HepG2 (cell line): ENCODE measurements at regions not wholly inside any gene's neighbourhood (a gene's known extent, or its start where the extent isn't known, plus 50 kb on each side); places are given as distances from the start of the nearest gene placed in this dataset.

Experiments
- ATAC-seq: fragments of 200-7000 bp; cut with Tn5 transposase; 3 replicates; pipeline ENCODE4 v1.9.1; 2020; ENCODE audit warnings: mild to moderate bottlenecking, moderate library complexity
- BruUV-seq: library from RNA; stranded (reverse); fragments of 400-500 nt; replicated peaks from 2 replicates; lab custom pipeline; 2021; lab: Mats Ljungman, UMichigan
- CTCF ChIA-PET: fragments of 300-600 bp; formaldehyde crosslinking; extraction: SDS; loops from one replicate; lab custom pipeline; 2021; ENCODE audit warnings: low total read pairs, inconsistent platforms, low intra/inter-chr PET ratio; lab: Yijun Ruan, JAX
- POLR2A ChIA-PET: fragments of 350-600 bp; sonication (Branson Sonifier 250); formaldehyde crosslinking; loops from one replicate; lab custom pipeline; 2020; ENCODE audit warnings: antibody characterized with exemption, inconsistent platforms; lab: Yijun Ruan, JAX
- DNase-seq: peaks from one replicate; pipeline ENCODE4 v3.0.0-alpha.2; 2015; ENCODE audit warnings: low spot score
- FAIRE-seq: peaks from 3 replicates; lab custom pipeline; 2011; peaks lifted over from hg19 to GRCh38; lab: Jason Lieb, UNC
- H2AFZ ChIP-seq: one replicate; pipeline ENCODE4 v1.6.1; 2011; ENCODE audit warnings: low read length, inconsistent platforms
- H3K27ac ChIP-seq: fragments of 300-600 bp; 3 replicates; pipeline ENCODE4 v1.8.0; 2011; ENCODE audit warnings: mixed run types, mild to moderate bottlenecking, mixed read lengths, low read length, inconsistent platforms; ENCODE audit not compliant: insufficient read depth; ENCODE audit errors: extremely low read length
- H3K27me3 ChIP-seq, 2 experiments: fragments of 200-600 bp in 1 of 2; 2 replicates in 1 of 2; 3 replicates in 1 of 2; pipeline versions ENCODE4 v1.6.0 to v1.8.0; 2011; ENCODE audit warnings: low read length in 2 of 2, mild to moderate bottlenecking in 2 of 2, moderate library complexity in 2 of 2, inconsistent platforms in 1 of 2; ENCODE audit not compliant: insufficient read depth in 2 of 2, control insufficient read depth in 1 of 2
- H3K36me3 ChIP-seq, 2 experiments: fragments of 200-600 bp in 1 of 2; replicated peaks in 1 of 2; 2 replicates in 1 of 2; 3 replicates in 1 of 2; pipeline versions ENCODE4 v1.5.1 to v1.8.0; 2011; ENCODE audit warnings: low read length in 2 of 2, inconsistent platforms in 1 of 2; ENCODE audit not compliant: insufficient read depth in 2 of 2, control insufficient read depth in 1 of 2
- H3K4me1 ChIP-seq: 2 replicates; pipeline ENCODE4 v1.5.1; 2012; ENCODE audit warnings: low read length, inconsistent platforms; ENCODE audit not compliant: insufficient read depth
- H3K4me2 ChIP-seq: 2 replicates; pipeline ENCODE4 v1.6.0; 2011; ENCODE audit warnings: low read depth, low read length, inconsistent platforms
- H3K4me3 ChIP-seq, 3 experiments: fragments of 200-600 bp in 1 of 3; sonication (generic), shearing (Covaris generic) in 1 of 3; replicated peaks in 1 of 3; 2 replicates each; pipeline ENCODE4 v1.5.1; 2011 to 2016; ENCODE audit warnings: low read length in 3 of 3, inconsistent platforms in 2 of 3, low read depth in 2 of 3, mild to moderate bottlenecking in 2 of 3, control low read depth in 1 of 3, mixed read lengths in 1 of 3; ENCODE audit not compliant: insufficient read depth in 1 of 3
- H3K79me2 ChIP-seq: one replicate; pipeline ENCODE4 v1.6.1; 2011; ENCODE audit warnings: low read length, inconsistent platforms; ENCODE audit not compliant: insufficient read depth
- H3K9ac ChIP-seq: 2 replicates; pipeline ENCODE4 v1.6.0; 2011; ENCODE audit warnings: mild to moderate bottlenecking, low read depth, low read length, inconsistent platforms; ENCODE audit not compliant: insufficient read depth
- H3K9me3 ChIP-seq: 2 replicates; pipeline ENCODE4 v1.5.1; 2012; ENCODE audit warnings: mild to moderate bottlenecking, low read length
- H4K20me1 ChIP-seq: 2 replicates; pipeline ENCODE4 v1.6.0; 2011; ENCODE audit warnings: inconsistent platforms, mild to moderate bottlenecking, low read length, moderate library complexity; ENCODE audit not compliant: insufficient read depth
- FOXJ3 ChIP-seq: sonication (generic); formaldehyde crosslinking; IDR thresholded peaks from 2 replicates; pipeline ENCODE4 v1.4.0; 2020; ENCODE audit warnings: missing genetic modification reagents, mild to moderate bottlenecking, borderline replicate concordance
- NR0B2 ChIP-seq: sonication (generic); formaldehyde crosslinking; IDR thresholded peaks from 2 replicates; pipeline ENCODE4 v1.4.0; 2020; ENCODE audit warnings: mild to moderate bottlenecking, missing genetic modification reagents
- SNRNP70 ChIP-seq: fragments of 200-400 bp; formaldehyde crosslinking; IDR thresholded peaks from 2 replicates; pipeline ENCODE4 v1.6.1; 2017; ENCODE audit warnings: mild to moderate bottlenecking, low read depth, low read length, moderate library complexity
- ZFP62 ChIP-seq: sonication (generic); formaldehyde crosslinking; IDR thresholded peaks from 2 replicates; pipeline ENCODE4 v1.4.0; 2020; ENCODE audit warnings: missing genetic modification reagents
- ZNF251 ChIP-seq: sonication (generic); formaldehyde crosslinking; IDR thresholded peaks from 2 replicates; pipeline ENCODE4 v1.9.0; 2021; ENCODE audit warnings: mild to moderate bottlenecking, missing genetic modification reagents
- ZSCAN21 ChIP-seq: sonication (generic); formaldehyde crosslinking; IDR thresholded peaks from 2 replicates; pipeline ENCODE4 v1.8.0; 2022; ENCODE audit warnings: mild to moderate bottlenecking, missing genetic modification reagents, moderate library complexity, borderline replicate concordance
- WGBS: methylation state at CpG from one replicate; pipeline ENCODE4 v1.1.6; 2017; ENCODE audit warnings: low lambda C conversion rate; 5-methylcytosine and 5-hydroxymethylcytosine counted together
- in situ Hi-C: cut with HindIII; loops from 2 replicates; pipeline ENCODE4 v1.10.0; 2017; ENCODE audit warnings: low pct_unique_long_range_greater_than_20kb; ENCODE audit not compliant: extremely low pct_ligation_motif_present
- intact Hi-C: fragments of 100-400 bp; cut with micrococcal nuclease; formaldehyde crosslinking; loops from one replicate; pipeline ENCODE4 v1.10.0; 2022; ENCODE audit not compliant: unreplicated experiment
- TF ChIP-seq, protein P1 (sequence below): sonication (generic); formaldehyde crosslinking; IDR thresholded peaks from 2 replicates; pipeline ENCODE4 v1.4.0; 2020; ENCODE audit warnings: missing genetic modification reagents, borderline replicate concordance
- TF ChIP-seq, protein P2 (sequence below): sonication (generic); formaldehyde crosslinking; IDR thresholded peaks from 2 replicates; pipeline ENCODE4 v1.5.0; 2020; ENCODE audit warnings: missing genetic modification reagents

DNA sequence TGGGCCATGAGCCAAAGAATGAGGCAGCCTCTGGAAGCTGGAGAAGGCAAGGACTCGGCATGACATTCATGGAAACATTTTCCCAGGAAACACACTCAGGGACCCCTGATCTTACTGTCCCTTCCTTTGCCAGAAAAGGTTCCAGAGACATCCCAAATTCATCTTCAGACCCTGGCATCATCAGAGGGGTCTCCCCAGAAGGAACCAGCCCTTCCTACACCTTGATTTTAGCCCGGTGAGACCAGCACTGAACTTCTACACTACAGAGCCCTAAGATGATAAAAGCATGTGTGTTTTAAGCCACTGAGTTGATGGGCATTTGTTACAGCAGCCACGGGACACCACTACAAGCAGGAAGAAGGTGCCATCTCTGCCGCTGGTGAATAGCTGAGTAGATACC, 262.3 kb downstream of the C16orf95 start (continued):
- TF ChIP-seq ZFP62 (CRISPR knock-in tag) (no peak), ZNF251 (CRISPR knock-in tag) (no peak), SNRNP70 (no peak), FOXJ3 (CRISPR knock-in tag) (no peak), NR0B2 (CRISPR knock-in tag) (no peak)
- TF ChIP-seq, protein P1, sequence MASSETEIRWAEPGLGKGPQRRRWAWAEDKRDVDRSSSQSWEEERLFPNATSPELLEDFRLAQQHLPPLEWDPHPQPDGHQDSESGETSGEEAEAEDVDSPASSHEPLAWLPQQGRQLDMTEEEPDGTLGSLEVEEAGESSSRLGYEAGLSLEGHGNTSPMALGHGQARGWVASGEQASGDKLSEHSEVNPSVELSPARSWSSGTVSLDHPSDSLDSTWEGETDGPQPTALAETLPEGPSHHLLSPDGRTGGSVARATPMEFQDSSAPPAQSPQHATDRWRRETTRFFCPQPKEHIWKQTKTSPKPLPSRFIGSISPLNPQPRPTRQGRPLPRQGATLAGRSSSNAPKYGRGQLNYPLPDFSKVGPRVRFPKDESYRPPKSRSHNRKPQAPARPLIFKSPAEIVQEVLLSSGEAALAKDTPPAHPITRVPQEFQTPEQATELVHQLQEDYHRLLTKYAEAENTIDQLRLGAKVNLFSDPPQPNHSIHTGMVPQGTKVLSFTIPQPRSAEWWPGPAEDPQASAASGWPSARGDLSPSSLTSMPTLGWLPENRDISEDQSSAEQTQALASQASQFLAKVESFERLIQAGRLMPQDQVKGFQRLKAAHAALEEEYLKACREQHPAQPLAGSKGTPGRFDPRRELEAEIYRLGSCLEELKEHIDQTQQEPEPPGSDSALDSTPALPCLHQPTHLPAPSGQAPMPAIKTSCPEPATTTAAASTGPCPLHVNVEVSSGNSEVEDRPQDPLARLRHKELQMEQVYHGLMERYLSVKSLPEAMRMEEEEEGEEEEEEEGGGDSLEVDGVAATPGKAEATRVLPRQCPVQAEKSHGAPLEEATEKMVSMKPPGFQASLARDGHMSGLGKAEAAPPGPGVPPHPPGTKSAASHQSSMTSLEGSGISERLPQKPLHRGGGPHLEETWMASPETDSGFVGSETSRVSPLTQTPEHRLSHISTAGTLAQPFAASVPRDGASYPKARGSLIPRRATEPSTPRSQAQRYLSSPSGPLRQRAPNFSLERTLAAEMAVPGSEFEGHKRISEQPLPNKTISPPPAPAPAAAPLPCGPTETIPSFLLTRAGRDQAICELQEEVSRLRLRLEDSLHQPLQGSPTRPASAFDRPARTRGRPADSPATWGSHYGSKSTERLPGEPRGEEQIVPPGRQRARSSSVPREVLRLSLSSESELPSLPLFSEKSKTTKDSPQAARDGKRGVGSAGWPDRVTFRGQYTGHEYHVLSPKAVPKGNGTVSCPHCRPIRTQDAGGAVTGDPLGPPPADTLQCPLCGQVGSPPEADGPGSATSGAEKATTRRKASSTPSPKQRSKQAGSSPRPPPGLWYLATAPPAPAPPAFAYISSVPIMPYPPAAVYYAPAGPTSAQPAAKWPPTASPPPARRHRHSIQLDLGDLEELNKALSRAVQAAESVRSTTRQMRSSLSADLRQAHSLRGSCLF = no peak

DNA sequence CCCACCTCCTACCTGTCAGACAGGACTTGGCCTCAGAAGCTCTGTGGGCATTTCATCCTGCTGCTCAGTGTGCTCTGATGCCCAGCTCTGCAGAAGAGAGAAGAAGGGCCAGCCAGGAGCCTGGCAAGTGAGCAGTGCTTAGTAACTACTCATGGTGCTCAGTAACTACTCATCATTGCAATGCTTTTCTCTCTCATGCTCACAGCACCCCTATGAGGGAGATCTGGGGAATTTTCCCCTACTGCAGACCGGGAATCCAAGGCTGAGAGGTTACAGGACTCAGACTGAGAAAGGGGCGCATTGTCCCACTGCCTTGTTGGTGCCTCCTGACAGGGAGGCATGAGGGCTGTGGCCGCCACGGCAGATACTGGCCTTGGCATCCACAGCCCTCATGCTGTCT, 261.1 kb downstream of the C16orf95 start:
- H3K4me3 ChIP-seq = no peak overlapping the region
- in situ Hi-C loops = loop anchor here (5.0 kb wide), 1 partner anchor 489 kb away; the partner anchor contains the start of gene FOXC2
- H2AFZ ChIP-seq = no peak overlapping the region
- peaks cover 3 to 36% of the 10 kb centered on the region in 2 experiments; a peak in 3 of 5 replicates for H3K27me3 ChIP-seq
- no TSS peak for BruUV-seq
- FAIRE-seq (no peak), DNase-seq (no peak), ATAC-seq (no peak)
- no peak overlapping the region for H3K4me2 ChIP-seq
- TF ChIP-seq, protein P2, sequence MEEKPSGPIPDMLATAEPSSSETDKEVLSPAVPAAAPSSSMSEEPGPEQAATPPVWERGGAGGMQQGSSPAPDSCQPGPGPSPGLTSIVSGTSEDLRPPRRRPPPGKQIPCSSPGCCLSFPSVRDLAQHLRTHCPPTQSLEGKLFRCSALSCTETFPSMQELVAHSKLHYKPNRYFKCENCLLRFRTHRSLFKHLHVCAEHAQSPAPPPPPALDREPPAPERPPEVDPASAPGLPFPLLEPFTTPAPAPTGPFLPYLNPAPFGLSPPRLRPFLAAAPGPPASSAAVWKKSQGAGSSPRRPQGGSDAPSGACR (CRISPR knock-in tag) = no peak
- TF ChIP-seq ZSCAN21 (CRISPR knock-in tag) = peak; percentile 94
- no peaks in the 10 kb centered on the region for H3K4me1 ChIP-seq
- ChIA-PET CTCF (no interaction called here), POLR2A (no interaction called here)
- H3K27ac ChIP-seq = no peak overlapping the region
- H4K20me1 ChIP-seq = no peaks in the 10 kb centered on the region
- 32% methylated on average over 4 of the region's 4 CpGs for WGBS
- no peaks in the 10 kb centered on the region for H3K9me3 ChIP-seq
- H3K36me3 ChIP-seq = no peaks in the 10 kb centered on the region
- H3K79me2 ChIP-seq = no peaks in the 10 kb centered on the region
- H3K9ac ChIP-seq = no peak overlapping the region
- intact Hi-C loops = no loop called here
